HG03175 (cell line): ENCODE measurements at regions not wholly inside any gene's neighbourhood (a gene's known extent, or its start where the extent isn't known, plus 50 kb on each side); places are given as distances from the start of the nearest gene placed in this dataset.

Source experiments
- ATAC-seq: cut with Tn5 transposase; IDR thresholded peaks from one replicate; pipeline ENCODE4 v1.9.1; 2021; ENCODE audit warnings: mild to moderate bottlenecking, moderate library complexity; ENCODE audit not compliant: unreplicated experiment

DNA sequence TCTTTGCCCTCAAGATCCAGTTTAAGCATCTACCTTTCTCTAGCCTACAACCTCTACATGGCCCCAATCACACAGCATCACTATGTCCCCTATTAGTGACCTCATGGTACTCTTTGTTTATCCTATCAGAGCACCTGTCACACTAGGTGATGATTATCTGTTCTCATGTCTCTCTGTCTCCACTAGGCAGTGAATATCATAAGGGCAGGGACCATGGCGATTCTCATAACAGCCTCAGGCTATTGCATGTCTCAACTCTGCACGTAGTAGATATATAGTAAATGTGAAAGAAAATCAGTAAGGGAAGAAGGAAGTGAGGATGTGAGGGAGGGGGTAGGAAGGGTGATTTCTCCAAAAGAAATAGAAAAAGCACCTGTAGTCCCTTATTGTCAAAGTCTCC lies 311.0 kb downstream of the NSG2 start:
- no peak for ATAC-seq

DNA sequence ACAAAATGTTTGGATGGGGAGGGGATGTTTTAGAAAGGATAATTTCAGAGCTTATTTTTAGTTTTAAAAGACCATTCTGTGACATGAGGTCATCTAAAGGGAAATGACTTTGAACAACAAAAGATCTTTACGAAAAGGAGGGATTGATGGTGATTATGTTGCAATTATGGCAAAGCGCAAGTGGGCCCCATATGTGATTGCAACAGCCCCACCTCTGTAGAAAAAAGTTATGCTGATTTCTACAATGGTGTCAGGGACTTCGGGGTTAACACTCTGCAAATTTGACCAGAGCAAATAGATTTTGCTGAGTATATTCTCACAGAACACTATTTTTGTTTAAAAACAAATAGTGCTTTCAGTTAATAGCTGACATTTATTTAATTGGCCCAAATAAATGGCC lies 312.8 kb downstream of the NSG2 start:
- ATAC-seq: no peak

DNA sequence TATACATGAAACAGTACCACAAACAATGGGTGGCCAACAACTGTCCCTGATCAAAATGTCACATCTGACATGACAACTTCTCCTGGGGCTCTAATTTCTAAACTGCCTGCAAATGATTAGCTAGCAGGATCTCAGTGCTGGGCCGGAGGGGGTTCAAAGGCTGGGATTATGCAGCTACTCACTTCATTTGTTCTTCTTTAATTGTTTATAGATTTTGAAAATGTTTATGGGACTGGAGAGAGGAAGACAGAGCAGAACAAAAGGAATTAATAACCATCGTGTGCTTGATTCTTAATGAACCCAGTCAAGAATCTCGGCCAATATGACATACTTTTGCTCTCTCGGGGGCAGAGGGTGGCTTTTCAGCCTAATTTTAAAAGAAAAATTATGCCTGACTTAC lies 313.6 kb downstream of the NSG2 start:
- no peak for ATAC-seq

DNA sequence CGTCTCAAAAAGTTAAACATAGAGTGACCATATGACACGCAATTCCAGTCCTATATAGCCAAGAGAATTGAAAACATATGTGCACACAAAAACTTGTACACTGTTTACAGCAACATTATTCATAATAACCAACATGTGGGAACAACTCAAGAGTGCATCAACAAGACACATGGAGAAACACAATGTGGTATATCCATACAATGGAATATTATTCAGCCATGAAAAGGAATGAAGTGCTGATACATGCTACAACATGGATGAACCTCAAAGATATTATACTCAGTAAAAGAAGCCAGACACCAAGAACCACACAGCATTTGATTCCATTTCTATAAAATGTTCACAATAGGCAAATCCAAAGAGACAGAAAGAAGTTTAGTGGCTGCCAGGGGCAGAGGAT lies 317.0 kb downstream of the NSG2 start:
- ATAC-seq: no peak

DNA sequence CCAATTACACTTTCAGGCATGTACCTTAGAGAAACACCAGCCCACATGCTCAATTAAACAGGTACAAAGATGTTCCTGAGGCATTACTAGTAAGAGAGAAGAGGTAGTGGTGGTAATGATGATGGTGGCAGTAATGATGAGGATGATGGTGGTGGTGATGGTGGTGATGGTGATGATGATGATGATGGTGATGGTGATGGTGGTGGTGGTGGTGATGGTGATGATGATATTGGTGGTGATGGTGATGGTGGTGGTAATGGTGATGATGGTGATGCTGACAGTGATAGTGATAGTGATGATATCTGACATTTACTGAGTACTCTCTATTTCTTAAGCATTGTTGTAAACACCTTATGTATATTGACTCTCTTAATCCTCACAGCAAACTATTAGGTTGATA lies 318.4 kb downstream of the NSG2 start:
- ATAC-seq: no peak

DNA sequence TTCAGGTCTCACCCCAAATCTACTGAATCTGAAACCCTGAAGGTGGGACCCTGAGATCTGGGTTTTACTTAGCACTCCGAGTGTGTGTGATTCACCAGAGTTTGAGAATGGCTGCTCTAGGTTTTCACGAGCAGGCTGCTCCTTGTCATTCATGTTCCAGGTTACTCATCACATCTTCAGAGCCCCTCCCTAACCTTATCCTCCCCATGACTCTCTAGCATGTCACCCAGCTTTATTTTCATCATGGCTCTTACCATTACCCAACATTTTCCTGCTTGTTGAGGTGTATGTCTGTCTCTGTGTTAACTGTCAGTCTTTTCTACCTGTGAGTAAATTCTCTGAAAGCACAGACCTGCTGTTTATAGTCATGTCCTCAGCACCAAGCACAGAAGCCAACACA lies 319.2 kb downstream of the NSG2 start:
- ATAC-seq: no peak

DNA sequence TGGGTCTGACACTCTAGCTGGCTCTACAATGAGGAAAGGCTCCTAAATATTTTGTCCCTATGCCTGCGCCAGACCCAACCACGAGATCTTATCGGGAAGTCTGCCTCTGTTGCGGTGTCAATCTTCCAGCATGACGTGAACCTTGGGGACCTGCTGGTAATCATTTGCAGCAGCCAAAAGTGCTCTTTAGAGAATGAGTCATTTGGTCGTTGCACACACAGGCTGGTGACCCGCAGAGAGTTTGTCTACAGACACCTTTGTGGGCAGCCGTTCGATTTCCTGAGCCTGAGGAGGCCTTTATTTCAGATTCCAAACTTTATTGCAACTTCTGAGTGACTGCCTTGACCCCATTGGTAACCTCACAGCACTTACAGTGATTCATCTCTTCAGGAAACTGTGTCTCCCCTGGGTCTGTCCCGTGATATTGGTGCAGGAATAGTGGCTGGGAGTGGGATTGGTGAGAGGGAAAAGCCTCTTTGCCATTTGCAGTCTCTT lies 326.1 kb downstream of the NSG2 start:
- no peak for ATAC-seq

DNA sequence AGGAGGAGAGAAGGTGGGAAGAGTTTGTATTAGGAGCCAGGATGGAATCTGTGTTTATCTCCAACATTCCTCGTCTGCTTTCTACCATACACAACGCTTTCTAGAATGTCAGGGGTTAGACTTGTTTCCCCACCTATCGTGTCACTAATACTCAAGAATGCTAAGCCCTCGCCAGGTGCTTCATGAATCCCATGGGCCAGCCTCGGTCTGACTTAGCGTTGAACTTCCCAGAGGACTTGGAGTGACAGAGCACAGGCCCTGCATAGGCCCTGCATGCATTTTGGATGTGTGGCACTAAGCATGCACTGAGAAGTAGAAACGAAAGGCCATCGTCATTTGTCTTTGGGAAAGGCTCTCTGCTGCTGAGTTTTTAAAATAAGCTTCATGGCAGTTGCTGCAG lies 328.7 kb downstream of the NSG2 start:
- ATAC-seq: no peak

DNA sequence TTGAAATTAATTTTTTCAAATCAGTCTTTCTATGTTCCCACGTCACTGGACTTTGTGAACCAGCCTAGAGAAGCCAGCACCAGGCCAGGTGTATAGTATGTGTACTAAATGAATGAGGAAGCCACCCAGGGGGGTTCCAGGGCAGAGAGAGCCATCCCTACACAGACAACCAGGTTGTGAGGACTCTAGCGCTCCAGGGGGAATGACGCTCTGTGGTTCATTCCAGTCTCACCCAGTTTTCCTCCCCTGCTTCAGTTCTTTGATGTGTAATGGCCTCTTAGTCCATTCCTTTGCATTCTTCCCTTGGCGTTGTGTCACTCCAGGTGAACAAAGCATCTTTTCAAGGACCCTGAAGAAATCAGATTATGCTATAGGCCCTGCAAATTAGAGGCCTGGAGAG lies 330.6 kb downstream of the NSG2 start:
- no peak for ATAC-seq

DNA sequence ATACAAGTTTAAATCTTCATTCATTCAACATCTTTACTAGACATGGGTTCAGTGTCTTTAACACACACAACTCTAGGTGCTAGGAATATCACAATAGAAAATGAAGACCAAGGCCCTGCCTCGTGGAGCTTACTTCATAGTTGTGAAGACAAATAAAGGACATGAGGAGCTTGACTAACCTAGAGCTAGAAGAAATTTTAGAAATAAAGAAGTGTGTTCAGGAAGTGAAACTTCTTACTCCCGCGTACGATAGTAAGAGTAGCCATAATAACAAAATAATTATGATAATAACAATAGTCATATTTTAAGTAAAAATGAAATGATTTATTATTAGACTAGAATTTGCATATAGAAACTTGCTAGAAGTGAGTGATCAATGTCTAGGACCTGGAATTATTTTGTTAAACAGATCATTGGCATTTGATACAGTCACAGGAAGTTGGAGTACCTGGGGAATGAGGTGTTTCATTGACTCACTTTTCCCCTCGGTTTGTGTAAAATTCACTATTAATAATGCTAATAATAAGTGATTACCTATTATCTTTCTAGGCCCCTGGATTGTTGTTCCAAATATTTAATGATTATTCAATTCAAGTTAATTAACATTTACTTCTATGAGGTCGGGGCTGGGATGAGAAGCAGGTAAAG lies 331.3 kb downstream of the NSG2 start:
- no peak for ATAC-seq

DNA sequence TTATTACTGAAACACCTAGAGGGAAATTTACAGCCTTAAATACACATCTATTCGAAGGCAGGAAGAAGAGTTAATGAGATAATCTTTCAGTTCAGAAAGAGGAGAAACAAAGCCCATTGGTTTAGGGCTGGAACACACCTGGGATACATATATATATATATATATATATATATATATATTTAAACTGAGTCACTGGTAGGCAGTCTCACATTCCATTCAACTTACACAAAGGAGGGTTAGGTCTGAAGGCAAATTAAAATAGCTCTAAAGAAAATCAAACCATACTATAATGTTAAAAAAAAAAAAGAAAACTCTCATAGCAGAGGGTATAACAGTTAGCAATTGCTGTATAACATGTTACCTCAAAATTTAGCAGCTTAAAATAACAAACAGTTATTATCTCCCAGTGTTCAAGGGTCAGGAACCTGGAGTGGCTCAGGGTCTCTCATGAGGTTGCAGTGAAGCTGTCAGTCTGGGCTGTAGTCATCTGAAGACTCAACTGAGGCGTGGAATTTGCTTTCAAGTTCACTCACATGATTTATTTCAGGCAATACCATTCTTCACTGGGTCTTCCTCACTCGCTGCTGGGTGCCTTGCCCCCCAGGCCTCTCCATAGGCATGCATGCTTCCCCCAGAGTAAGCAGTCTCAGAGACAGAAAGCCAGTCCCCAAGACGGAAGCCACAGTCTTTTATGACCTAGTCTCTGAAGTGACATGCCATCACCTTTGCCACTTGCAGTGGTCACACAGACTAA lies 332.8 kb downstream of the NSG2 start:
- ATAC-seq: no peak

DNA sequence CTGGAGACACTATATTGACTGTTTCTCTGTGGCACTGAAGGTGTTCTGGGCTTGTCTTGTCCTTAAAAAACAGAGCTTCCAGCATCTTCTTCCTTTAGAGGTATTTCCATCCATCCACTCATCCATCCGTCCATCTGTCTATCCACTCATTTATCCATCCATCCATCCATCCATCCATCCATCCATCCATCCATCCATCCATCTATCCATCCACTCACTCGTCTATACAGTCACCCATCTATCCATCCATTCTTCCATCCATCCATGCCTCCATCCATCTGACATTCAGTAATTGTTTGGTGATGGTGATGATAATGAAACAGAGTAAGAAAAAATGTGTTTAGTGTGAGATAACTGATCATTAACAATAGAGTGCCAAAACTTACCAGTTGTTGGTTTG lies 334.8 kb downstream of the NSG2 start:
- no peak for ATAC-seq

DNA sequence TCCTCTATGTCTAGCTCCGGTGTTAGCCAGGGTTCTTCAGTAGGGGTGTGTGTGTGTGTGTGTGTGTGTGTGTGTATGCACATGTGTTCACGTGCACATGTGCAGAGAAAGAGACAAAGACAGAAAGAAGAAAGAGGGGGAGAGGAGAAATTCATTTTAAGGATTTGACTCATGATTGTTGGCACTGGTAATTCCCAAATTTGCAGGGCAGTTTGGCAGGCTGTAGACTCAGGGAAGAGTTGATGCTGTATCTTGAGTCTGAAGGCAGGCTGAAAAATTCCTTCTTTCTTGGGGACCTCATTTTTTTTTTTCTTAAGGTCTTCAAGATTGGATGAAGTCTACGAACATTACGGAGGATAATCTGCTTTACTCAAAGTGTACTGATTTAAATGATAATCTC lies 335.7 kb downstream of the NSG2 start:
- ATAC-seq: no peak

DNA sequence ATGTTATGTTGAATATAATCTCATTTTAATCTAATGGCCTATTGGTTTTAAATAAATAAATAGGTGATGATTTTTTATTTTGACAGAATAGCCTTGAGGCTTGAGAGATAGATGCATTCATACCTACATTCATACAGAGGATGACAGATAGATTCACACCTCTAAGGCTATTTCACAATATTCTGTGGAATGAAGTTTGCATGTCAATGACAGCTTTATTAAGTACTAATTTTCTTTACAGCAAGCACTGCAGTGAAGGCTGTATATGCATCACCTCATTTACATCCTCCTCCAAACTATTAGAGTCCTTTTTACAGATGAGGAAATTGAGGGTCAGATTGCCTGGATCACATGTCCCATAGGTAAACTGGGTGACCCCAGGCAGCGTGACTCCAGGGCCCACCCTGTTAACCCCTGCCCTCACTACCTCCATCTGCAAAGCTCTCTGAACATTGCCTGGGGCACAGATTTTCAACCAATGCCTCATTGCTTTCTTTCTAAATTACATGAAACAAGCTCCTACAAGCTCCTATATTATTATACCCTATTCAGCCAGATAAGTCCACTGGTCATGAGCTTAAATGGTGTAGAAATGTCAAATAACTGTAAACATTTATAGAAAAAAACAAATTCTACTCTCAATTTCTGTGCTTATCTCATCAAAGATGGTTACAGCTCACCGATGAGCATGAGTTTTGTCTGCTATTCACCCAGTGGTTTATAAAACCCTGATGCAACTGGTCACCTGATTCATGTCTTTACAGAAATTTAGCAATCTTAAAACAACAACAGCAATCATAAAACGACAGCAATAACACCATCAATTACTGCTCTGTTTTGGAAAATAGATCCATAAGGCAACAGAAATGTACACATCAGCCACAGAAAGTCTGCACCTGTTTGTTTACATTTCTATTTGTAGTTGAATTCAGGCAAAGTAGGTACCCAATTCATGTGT lies 338.0 kb downstream of the NSG2 start:
- no peak for ATAC-seq

DNA sequence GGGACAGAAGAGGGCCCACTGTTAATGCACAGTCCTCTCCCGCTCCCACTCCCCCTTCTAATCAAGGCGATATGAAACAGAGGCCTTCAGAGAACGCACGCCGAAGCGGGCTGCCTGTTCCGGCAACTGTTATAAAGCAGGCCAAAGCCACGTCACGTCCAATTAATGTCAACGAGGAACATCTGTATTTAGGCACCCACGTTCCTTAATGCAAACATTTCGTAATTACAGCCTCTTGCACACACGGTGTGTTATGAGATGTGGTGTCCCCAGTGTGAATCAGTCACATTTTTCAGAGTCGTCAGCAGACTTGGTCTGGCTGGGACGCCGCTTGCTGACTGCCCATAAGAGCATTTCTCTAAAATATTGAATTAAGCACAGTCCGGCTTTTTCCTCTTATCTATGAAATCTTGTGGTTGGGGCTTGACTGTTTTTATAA lies 339.0 kb downstream of the NSG2 start:
- no peak for ATAC-seq

DNA sequence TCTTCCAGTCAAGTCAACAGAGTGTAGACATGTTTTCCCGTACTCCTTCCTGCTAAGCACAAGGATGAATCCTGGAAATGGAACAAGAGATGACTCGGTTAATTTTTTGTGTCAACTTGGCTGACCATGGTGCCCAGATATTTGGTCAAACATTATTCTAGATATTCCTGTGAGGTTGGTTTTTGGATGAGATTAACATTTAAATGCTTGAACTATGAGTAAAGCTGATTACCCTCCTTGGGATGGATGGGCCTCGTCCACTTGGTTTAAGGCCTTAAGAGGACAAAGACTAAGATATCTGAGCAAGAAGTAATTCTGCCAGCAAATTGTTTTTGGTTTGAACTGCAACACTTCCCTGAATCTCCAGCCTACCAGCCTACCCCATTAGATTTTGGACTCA lies 338.1 kb upstream of the MSX2 start:
- ATAC-seq: no peak

DNA sequence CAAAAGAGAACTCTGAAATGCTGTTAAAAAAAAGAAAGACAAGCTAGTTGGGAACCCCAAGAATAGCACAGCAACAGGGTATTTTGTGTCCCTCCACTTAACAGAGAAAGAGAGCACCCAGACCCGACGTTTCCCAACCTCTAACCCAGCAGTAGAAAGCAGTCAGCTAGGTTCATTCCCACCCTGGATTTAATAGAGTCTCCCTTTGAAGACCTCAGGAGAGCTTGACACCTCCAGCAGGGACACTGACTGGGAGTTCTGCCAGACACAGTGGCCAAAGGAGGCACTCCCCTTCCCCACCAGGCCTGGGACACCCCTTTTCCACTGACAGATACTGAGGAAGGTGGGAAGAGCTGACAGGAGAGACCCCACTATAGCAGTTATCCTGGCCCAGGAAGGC lies 337.5 kb upstream of the MSX2 start:
- ATAC-seq: no peak

DNA sequence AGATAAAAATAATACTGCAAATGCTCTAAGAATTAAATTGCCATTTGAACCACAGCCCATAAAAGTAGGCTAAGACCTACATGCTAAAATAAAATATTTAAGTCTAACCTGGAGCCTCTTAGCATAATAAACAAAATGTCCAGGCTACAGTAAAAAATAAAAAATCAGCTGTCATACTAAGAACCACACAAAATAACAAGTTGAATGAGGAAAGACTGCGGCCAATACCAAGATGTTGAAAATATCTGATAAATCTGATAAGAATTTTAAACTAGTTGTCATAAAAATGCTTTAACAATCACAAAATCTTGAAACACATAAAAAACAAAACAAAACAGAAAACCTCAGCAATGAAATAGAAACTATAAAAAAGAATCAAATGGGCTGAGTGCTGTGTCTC lies 336.9 kb upstream of the MSX2 start:
- ATAC-seq: no peak

DNA sequence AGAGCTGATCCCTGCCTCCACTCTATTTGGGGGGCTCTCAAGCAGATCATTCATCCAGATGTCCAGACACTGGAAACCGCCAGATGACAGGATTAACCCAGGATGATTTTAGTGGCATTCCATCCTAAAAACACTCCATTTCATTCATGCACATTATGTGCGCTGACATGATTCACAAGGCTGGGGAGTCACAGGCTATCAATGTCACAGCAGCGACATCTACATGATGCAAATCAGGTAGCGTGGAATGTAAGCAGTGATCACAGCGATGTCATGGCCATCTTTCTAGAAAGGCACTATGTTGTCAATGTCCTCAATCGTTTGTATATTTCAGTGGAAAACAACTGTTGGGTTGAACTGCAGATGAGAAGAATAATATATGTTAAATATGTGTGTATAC lies 331.5 kb upstream of the MSX2 start:
- ATAC-seq: no peak

DNA sequence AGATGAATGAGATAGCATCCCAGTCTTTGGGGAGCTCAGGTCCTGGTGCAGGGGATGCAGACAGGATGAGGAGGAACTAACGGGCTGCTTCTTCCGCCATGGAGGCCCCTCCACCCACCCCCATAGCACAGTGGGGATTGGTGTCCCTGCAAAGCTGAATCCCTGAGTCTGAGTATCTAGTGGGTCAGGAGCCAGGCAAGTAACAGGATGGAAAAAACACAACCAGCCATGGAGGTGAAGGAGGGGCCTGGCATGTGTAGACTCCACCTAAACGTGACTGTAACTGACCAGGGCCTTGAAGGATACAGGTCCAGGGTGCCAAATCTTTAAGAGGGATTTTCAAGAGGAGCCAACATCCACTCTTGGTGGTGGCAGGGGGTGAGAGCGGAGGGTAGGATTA lies 327.8 kb upstream of the MSX2 start:
- no peak for ATAC-seq

DNA sequence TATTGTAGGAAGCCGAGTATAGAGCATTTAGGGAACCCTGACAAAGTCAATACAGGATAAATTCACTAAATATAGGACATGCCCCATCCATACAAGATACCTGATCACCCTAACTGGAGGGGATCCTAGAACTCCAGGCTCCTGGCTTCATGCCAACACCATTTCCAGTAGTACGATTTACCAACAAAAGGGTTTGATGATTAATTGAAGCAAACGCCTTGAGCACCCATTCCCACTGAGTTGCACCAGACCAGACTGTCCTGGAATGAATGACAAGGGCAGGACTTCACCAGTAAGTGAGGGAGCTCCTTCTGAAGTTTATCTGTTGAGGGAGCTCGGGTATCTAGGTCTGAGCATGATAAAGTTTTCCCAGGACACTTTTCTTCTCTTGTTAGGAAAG lies 327.2 kb upstream of the MSX2 start:
- ATAC-seq: no peak

DNA sequence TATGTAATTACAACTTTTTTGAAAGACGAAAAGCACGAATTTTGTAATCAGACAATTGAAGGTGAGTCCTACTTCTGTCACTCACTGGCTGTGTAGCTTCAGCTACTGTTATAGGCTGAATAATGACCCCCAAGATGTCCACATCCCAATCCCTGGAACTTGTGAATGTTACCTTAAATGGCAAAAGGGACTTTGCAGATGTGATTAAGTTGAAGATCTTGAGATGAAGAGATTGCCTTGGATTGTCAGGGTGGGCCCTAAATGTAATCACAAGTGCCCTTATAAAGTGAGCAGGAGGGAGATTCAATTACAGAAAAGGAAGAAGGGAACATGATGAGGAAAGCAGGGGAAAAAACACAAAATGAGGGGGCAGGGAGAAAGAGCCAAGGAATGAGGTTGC lies 326.2 kb upstream of the MSX2 start:
- no peak for ATAC-seq
